Stimulated activated CD4-positive, alpha-beta T cell treated with anti-CD3 and anti-CD28 coated beads, Interleukin-15, amount 100 ng/mL, for 48 hours (primary cell): ENCODE measurements at regions not wholly inside any gene's neighbourhood (a gene's known extent, or its start where the extent isn't known, plus 50 kb on each side); places are given as distances from the start of the nearest gene placed in this dataset.

Source experiments
- DNase-seq, 2 donors: peaks; one replicate each; pipeline ENCODE4 v3.0.0-alpha.2; 2020; ENCODE audit warnings: low read depth in 2 of 2

DNA sequence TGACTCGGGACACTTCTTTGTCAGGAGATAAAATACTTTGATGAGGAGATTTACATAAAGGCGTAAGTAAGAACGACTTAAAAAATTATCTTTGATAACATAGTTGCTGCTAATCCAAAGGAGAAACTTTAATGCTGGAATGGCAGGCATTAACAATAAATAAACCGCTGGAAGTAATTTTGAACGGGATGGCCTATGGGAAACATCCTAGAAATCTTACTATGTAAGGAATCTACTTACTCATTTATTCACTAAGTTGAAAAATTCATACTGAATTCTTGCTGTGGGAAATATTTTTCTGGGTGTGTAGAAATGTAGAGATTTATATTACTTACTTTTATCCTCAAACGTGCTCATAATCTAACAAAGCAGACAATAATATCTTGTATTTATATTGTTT, 425.7 kb upstream of the ZFP42 start:
- DNase-seq = no peak

DNA sequence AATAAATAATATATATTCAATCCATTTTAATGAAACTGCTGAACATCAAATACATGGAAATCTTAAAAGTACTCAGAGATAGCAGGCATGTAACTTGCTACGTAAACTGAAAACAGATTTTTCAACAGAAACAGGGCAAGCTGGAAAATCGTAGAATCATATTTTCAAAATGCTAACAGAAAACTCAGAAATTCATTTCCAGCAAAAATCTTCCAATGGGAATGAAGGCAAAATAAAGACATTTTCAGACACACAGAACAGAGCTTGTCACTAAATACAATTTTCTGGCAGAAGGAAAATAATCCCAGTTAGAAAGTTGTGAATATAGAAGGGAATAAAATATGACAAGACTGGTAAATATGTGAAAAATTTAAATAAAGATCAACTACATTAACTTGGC, 419.9 kb upstream of the ZFP42 start:
- no peak for DNase-seq

DNA sequence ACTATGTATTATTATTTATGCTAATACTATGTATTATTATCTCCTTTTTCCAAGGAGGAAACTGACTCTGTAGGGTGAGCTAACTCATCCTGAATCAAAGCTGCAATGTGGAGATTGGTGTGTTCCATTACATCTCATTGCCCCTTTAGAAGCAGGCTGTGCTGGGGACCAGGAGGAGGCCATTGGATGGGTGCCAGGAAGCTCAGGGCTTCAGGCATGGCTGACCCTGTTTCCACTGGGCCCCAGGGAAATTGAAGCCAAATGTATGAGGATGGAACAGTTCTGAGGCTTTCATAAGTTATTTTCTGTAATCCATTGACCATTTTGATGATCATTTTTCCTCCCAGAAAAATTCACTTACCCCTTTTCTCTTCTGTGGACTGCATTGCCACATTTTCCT, 418.8 kb upstream of the ZFP42 start:
- DNase-seq = no peak

DNA sequence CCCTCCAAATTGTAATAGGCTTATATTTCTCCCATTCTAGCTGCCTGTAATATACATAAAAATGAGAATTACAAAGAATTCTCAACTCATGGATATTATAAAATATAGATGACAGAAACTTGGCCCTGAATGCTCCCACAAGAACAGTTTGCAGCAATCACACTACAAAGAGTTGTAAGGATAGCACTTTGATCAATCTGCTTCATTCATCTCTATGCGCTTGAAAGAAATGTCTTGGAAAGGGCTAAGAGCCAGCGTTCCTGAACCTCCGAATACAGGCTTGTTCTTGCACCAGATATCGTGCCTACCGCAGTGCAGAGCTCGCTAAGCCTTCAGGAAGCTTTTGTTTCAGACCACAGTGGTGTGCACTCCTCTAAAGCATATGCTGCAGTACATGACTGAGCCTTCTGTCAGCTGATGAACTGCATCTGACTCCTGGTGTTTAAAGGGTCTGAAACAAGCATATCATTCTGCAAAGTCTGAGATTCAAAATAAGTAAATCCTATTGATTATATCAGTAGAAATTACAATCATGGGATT, 417.6 kb upstream of the ZFP42 start:
- DNase-seq = no peak

DNA sequence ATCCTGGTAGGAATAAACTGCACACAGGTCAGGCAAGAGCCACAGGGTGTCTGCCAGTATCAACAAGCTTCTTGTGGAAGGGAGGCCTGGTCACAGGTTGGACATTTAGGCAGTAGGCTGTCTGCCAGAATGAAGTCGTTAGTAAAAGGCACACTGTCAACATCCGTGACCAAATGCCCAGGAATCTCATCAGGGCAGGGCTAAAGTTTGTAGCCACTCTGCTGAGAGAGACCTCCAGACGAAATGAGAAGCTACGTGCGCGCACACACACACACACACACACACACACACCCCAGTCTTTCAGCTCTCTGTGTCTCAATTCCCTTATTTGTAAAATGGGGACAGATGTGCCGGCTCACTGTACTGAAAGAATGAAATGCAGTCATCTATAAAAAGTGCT, 408.7 kb upstream of the ZFP42 start:
- no peak for DNase-seq

DNA sequence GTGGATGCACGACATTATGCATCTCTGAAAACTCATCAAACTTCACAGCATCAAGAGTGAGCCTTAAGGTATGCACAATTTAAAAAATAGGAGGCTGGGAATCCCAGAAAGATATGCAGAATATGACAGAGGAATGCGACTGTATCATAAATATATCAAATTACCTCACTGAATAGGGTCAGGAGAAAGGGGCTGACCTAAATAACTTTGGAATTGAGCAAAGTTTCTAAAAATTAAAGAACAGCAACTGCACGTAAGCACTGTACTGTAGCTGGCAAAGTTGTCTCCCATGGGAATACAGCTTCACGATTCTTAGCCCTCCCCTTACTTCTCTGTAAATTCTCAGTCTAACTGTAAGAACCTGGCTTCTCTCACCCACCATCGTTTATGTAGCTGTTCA, 397.4 kb upstream of the ZFP42 start:
- DNase-seq = no peak

DNA sequence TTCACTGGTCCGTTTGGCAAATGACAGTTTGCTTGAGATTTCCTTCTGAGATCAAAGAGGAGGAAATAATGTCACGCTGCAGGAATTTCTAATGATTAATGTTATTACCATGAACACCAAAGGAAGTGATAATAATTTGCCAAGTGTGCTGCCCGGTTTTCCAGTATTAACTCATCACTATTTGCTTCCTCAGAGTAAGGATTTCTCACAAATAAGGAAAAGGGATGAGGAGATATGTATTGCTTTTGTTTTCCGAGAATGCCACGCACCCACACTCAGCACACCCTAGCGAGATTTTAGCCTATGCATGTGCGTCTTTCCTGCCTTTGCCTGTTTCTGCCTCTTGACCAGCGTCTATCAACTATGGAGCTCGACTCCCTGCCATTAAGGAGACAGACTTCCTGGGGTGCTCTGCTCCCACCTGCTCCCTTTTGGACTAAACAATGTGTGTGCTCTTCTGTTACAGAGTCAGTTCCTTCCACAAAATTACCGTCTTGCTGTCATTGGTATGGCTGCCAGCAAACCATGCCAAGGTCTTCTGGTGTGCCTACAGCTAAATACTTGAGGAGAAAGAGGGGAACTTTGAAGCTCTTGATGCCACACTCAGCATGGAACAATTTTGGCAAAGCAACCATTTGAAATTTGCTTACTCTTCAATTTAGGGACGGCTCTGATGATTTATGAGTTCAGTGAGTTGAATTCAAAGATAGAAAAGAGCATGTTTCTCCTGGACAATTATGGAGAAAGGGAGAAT, 393.1 kb upstream of the ZFP42 start:
- DNase-seq = no peak

DNA sequence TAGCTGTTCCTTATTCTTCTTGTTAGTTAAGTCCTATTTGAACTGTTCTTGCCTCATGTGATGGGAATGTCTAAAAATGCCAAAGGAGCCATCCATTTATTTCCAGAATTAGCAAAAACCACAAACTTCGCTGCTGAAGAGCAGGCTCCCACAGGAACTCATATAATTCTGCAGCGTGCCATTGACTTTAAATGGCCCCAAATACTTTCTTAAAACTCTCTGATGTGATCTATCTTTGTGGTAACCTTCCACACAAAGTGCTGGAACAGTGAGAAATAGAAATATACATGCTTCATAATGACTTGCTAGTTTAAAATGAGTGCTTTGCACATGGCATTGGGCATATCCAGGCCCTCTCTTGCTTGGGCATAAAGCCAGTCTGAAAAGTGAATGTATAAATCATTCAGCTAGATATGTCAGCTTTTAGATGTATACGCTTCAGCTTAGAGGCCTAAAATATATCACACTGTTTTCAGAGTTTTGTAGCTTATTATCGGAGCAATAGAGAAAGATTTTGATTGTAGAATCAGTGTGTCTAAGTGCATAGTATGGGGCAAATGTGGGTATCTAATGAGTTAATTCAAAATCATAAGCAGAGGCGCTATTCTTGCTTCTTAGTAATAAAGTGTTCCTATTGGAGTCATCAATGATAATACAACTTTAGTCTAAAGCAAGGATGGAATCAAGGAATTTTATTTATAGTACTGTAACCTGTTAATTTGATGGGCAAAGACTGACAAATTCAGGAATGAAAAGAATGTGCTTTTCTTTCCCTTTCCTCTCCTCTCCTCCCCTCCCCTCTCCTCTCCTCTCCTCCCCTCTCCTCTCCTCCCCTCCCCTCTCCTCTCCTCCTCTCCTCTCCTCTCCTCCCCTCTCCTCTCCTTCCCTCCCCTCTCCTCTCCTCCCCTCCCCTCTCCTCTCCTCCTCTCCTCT, 392.2 kb upstream of the ZFP42 start:
- DNase-seq = no peak

DNA sequence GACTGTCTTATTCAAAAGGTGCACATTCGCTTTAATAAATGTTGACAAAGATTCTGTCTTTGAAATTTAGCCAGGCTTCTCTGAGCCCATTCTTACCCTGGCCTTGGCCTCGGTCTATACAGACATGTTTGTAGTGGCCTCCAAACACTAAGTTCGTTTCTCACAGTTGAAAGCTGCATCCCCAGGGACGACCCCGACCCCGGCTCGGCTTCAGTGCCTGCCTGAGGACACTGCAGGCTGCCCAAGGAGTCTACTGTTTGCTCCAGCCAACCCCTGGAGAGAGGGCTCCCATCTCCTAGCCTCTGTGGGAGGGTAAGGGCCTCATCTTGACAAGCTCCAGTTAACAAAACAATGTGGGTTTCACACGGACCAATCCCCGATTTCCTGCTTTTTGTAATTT, 390.6 kb upstream of the ZFP42 start:
- no peak for DNase-seq

DNA sequence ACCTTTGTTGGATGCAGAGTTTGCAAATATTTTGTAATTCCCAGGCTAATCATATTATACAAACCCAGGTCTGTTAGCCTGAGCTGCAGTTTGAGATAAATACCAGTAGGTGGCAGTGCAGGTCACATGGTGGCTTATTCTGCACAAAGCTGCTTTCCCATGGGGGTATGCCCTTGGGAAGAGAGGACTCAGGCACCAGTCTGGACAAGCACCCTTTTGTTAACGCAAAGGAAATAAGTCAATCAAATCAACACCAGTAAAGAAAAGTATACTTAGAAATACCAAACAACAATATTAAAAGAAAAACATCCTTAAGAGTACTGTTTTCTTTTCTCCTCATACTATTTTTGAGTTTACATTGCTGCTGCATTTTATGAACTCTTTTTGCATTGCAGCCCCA, 389.0 kb upstream of the ZFP42 start:
- no peak for DNase-seq

DNA sequence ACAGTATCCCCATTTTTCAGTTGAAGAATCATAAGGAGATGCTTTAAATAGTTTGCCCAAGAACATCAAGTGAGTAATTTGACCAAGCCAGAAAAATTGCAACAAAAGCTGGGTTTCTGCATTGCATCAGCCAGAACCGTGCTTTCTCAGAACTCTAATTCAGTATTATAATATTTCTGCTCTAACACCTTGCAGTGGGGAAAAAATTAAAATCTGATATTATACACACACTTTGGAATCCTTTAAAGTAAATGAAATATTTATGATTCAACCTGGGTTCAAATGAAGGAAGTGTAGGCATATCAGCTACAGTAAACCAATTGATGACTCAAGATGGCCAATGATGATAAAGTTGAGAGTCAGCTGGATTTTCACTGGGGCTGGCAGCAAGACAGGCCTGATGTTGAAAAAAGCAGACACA, 387.6 kb upstream of the ZFP42 start:
- DNase-seq = no peak

DNA sequence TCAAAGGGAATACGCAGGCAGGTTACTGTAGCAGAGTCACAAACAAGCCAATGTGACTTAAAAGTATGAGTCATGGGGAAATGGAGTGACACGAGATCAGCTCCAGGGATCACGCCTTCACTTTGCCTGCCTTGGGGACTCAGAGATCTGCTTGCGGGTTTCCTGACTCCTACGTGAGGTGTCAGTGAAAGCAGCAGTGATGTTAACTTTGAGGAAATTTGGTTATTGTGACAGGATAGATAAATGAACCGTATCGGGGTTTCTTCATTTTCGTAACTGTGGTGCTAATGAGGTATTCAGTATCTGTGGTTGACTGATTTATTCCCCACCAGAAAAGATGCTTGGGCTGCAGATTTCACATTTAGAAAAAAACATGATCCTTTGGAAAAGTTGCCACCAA, 383.3 kb upstream of the ZFP42 start:
- DNase-seq = no peak

DNA sequence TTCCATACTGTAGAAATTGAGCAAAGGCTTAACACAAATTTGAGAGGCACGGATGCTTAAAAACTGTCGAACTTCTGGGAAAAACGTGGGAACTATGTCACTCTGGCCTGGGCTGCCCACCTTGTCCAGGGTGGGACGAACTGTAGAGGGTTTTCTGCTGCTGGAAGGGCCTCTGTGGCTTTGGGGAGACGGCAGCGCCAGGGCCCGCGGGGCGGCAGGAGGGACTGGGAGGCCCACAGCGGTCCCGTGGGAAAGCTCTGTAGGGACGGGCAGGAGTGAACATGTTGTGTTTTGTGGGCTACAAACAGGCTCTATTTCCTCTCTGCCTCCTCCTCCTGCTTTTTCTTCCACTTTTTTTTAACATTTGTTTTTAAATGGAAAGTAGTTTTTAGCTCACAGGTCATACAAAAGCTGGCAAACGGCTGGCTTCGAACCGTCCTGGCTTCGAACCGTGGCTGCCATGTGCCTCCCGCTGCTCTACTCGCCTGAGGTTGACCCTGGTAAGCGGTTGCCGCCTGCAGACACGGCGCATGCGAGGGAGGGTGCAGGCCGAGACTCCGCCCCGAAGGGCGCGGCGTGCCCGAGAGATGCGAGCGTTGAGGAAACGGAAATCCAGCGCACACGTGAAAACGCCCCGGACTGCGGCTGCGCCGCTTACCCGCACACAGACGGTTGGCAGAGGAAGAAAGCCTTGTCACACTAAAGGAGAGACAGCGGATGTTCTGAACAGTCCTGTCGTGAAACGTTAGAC, 382.3 kb upstream of the ZFP42 start:
- DNase-seq = no peak

DNA sequence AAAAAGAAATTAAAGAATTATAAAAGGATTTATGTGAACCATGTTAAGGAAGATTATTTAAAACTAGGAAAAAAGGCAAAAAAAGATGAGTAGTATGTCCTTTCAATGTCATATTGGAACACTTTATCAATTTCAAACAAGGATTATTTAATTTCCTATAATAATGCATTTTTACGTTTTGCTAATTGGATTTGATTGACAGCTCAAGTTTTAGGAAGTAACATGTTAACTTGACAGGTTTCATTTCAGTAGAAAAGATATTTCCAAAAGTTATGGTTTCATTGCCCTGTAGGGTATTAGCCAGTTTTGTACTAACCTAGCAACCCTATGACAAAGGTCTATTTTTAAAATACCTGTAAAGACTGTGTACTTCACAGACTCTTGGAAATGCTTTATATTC, 379.6 kb upstream of the ZFP42 start:
- no peak for DNase-seq

DNA sequence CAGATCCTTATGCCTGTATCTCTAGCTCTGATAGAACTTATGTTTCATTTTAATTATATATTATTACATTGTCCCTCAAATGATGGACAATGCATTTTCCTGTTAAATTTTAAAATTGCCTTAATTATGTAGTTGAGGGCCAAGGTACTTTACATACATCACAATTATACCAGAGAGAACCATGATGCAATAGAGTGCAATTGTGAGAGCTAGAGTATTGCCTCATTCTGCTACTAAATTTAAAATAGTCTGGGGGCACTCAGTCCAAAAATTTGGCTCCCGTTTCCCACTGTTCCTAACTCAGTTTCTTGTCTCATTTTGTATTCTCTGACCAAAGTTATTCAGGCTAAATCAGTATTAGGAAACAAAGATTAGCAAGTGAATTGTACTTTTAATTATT, 378.5 kb upstream of the ZFP42 start:
- no peak for DNase-seq

DNA sequence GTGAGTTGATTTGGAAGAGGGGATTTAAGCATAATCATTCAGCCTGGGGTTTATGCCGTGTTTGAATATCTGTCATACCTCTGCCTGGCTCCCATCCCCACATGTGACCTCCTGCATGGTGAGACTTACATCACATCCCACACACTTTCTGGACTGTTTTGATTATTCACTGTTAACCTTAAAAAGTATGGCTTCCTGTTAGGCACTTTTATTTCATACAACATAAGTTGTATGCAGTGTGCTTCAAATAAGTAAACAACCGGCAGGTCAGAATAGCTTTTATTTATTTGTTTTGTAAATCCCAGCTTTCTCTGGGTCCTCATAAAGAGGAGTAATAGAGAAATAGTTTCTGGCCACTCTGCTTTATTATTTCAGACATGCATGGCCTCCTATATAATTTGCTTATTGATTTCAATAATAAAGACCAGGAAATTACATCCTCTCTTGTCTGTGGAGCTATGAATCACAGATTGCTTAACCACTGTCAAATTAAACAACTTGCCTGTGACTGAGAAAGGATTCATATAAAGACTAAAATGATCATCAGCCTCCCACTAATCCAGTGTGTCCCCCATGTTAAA, 376.8 kb upstream of the ZFP42 start:
- DNase-seq = no peak

DNA sequence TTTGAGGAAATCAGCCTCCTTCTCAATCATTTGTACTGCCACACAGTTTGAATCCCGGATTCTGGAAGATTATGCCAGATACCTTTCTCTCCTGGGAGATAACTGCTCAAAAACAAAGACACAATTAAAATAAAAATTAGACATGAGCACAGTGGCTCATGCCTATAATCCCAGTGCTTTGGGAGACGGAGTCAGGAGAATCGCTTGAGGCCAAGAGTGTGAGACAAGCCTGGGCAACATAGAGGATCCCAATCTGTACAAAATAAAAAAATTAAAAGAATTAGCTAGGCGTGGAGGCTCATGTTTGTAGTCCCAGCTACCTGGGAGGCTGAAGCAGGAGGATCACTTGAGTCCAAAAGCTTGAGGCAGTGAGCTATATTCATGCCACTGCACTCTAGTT, 376.3 kb upstream of the ZFP42 start:
- DNase-seq = no peak

DNA sequence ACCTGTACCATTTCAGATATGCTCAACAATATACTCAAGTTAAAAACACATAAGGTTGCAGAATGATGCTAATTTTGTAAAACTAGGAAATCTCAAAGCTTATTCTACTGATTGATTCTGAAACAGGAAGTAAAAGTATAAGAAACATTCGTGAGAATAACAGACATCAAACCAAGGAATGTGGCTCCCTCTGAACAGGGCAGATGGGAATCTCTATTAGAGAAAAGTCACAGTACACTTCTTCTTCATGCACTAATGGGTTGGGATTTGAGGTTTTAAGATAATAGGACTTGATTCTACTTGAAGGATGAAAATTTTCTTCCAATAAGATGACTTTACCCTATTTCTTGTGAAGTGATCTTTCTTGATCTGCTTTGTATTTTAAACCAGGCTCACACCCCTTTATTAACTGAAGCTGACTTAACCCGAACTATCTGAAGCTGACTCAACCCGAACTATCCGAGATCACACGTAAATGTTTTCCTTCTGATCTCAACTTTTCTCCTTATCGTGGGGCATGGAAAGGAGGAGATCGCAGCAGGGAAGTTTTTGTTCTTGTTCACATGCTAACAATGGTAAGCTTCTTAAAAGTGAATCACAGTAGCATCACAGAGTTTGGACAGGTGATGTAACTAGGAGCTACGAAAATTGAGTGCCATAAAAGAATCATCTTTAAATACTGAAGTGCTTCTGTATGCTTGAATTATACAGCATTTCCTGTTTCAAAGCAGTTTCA, 363.1 kb upstream of the ZFP42 start:
- no peak for DNase-seq

DNA sequence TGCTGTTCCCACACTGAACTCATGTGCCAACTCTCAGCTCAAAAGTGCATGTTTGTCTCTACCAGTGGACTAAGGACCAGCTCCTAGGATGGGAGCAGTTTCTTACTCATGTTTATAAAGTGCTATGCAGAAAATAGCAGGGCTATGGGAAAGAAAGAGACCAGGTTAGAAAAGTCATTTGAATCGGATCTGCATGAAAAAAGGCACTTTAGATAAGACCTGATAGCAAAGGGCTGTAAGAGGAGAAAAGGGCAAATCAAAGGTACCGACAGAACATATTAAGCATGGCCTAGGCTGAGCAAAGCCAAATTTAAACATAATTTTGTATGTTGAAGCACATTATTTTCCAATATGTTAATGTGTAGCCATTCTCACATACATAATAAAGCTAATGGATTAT, 362.3 kb upstream of the ZFP42 start:
- no peak for DNase-seq

DNA sequence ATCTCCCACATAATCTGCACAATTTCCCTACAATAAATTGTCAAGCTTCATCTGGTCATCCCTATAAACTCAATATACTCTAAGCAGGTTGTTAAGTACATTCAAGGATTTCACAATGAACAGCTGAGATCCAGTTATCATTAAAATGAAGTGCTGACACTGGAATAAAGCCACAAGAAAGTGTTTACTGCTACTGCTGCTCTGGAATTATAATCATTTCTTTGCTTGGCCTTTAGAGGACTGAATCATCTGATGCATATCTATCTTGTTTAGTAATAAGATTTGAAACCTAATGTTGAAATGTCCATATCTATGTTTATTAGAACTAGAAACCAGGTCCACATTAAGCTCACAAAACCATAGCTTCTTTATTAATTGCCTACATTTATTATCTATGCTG, 338.6 kb upstream of the ZFP42 start:
- DNase-seq = no peak

DNA sequence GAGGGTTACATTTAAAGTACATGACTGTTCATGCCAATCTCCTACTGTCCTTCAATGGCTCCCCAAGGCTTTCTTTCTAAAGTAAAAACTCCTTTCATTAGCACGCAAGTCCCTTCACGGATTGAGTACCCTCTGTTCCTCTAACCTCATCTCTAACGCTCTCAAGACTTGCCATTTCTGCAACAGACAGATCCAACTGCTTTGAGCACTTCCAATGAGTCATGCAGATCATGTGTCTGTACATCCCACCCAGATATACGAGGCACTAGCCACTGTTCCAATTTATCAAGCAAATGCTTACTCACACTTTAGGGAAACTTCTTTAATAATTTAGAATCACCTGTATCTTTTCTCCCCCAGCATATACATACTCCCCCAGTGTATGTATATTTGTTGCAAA, 332.5 kb upstream of the ZFP42 start:
- DNase-seq = no peak
